ENCODE measurements at regions not wholly inside any gene's neighbourhood (a gene's known extent, or its start where the extent isn't known, plus 50 kb on each side); places are given as distances from the start of the nearest gene placed in this dataset.

GRCh38 chr2:6053743-6054142 is 361.6 kb downstream of the SOX11 start:
- Histone ChIP-seq H3K4me1 (ENCODE audit: insufficient read depth, low read length, poor library complexity, severe bottlenecking) (no peaks in the 10 kb centered on the region), H3K9ac (ENCODE audit: low read depth, low read length, poor library complexity, severe bottlenecking) (no peak overlapping the region), H3K27me3 (ENCODE audit: insufficient read depth, low read length, poor library complexity, severe bottlenecking) (no peaks in the 10 kb centered on the region), H3F3A (ENCODE audit: low read depth) (no peaks in the 10 kb centered on the region), H3K9me3 (ENCODE audit: insufficient read depth, low read depth, low read length) (no peaks in the 10 kb centered on the region), H3K4me2 (ENCODE audit: low read depth, low read length, poor library complexity, severe bottlenecking) (no peak overlapping the region), H4K20me1 (ENCODE audit: insufficient read depth, low read length, poor library complexity, severe bottlenecking) (no peaks in the 10 kb centered on the region), H3K4me3 (ENCODE audit: low read length, poor library complexity, severe bottlenecking) (no peak overlapping the region), H3K9me2 (replicated peaks; ENCODE audit: low read depth, low read length) (no peaks in the 10 kb centered on the region), H2AFZ (ENCODE audit: low read length) (no peak overlapping the region), H3K79me2 (ENCODE audit: insufficient read depth, low read length) (no peaks in the 10 kb centered on the region), H3K36me3 (ENCODE audit: insufficient read depth, low read length) (no peaks in the 10 kb centered on the region)
- TF ChIP-seq CTCF (conservative IDR thresholded peaks at IDR 0.05; ENCODE audit: low read length), result no peak
- TF ChIP-seq EZH2phosphoT487 (IDR thresholded peaks at IDR 0.05; ENCODE audit: borderline replicate concordance), result no peak

GRCh38 chr2:6054161-6054671 is 362.0 kb downstream of the SOX11 start:
- no peaks in the 10 kb centered on the region for H3F3A ChIP-seq (ENCODE audit: low read depth)
- no peak overlapping the region for H3K4me2 ChIP-seq (ENCODE audit: low read depth, low read length, poor library complexity, severe bottlenecking)
- TF ChIP-seq CTCF (conservative IDR thresholded peaks at IDR 0.05; ENCODE audit: low read length) (no peak), EZH2phosphoT487 (IDR thresholded peaks at IDR 0.05; ENCODE audit: borderline replicate concordance) (no peak)
- no peaks in the 10 kb centered on the region for H3K79me2 ChIP-seq (ENCODE audit: insufficient read depth, low read length)
- no peak overlapping the region for H2AFZ ChIP-seq (ENCODE audit: low read length)
- no peaks in the 10 kb centered on the region for H4K20me1 ChIP-seq (ENCODE audit: insufficient read depth, low read length, poor library complexity, severe bottlenecking)
- no peaks in the 10 kb centered on the region for H3K27me3 ChIP-seq (ENCODE audit: insufficient read depth, low read length, poor library complexity, severe bottlenecking)
- H3K9me3 ChIP-seq (ENCODE audit: insufficient read depth, low read depth, low read length), result no peaks in the 10 kb centered on the region
- no peaks in the 10 kb centered on the region for H3K36me3 ChIP-seq (ENCODE audit: insufficient read depth, low read length)
- H3K9ac ChIP-seq (ENCODE audit: low read depth, low read length, poor library complexity, severe bottlenecking), result no peak overlapping the region
- H3K4me3 ChIP-seq (ENCODE audit: low read length, poor library complexity, severe bottlenecking), result no peak overlapping the region
- no peaks in the 10 kb centered on the region for H3K9me2 ChIP-seq (replicated peaks; ENCODE audit: low read depth, low read length)
- H3K4me1 ChIP-seq (ENCODE audit: insufficient read depth, low read length, poor library complexity, severe bottlenecking), result no peaks in the 10 kb centered on the region

GRCh38 chr2:6060992-6061663 is 368.9 kb downstream of the SOX11 start:
- H3K79me2 ChIP-seq (ENCODE audit: insufficient read depth, low read length), result no peaks in the 10 kb centered on the region
- no peak overlapping the region for H3K4me3 ChIP-seq (ENCODE audit: low read length, poor library complexity, severe bottlenecking)
- H3K9ac ChIP-seq (ENCODE audit: low read depth, low read length, poor library complexity, severe bottlenecking), result no peak overlapping the region
- H3K36me3 ChIP-seq (ENCODE audit: insufficient read depth, low read length), result no peaks in the 10 kb centered on the region
- H4K20me1 ChIP-seq (ENCODE audit: insufficient read depth, low read length, poor library complexity, severe bottlenecking), result no peaks in the 10 kb centered on the region
- H3K9me3 ChIP-seq (ENCODE audit: insufficient read depth, low read depth, low read length), result no peaks in the 10 kb centered on the region
- H3K4me1 ChIP-seq (ENCODE audit: insufficient read depth, low read length, poor library complexity, severe bottlenecking), result no peaks in the 10 kb centered on the region
- TF ChIP-seq CTCF (conservative IDR thresholded peaks at IDR 0.05; ENCODE audit: low read length) (no peak), EZH2phosphoT487 (IDR thresholded peaks at IDR 0.05; ENCODE audit: borderline replicate concordance) (no peak)
- no peak overlapping the region for H3K4me2 ChIP-seq (ENCODE audit: low read depth, low read length, poor library complexity, severe bottlenecking)
- no peaks in the 10 kb centered on the region for H3F3A ChIP-seq (ENCODE audit: low read depth)
- no peaks in the 10 kb centered on the region for H3K9me2 ChIP-seq (replicated peaks; ENCODE audit: low read depth, low read length)
- no peak overlapping the region for H2AFZ ChIP-seq (ENCODE audit: low read length)
- H3K27me3 ChIP-seq (ENCODE audit: insufficient read depth, low read length, poor library complexity, severe bottlenecking), result no peaks in the 10 kb centered on the region

Data from Loucy (cell line).